Adrenal gland (tissue), 9 donors: ENCODE measurements at regions not wholly inside any gene's neighbourhood (a gene's known extent, or its start where the extent isn't known, plus 50 kb on each side); places are given as distances from the start of the nearest gene placed in this dataset.

Experiments used
- DNase-seq, 7 donors: peaks; one replicate each; pipeline ENCODE4 v3.0.0-alpha.2; 2019 to 2020
- H3K27ac ChIP-seq, 5 donors: fragments of 200-600 bp; sonication (generic) in 4 of 5; 1 replicate in 3 of 5; 2 replicates in 2 of 5; pipeline versions ENCODE4 v1.5.1 to v1.8.0; 2016 to 2020; ENCODE audit warnings: mild to moderate bottlenecking in 1 of 5
- H3K27me3 ChIP-seq: fragments of 200-600 bp; 2 replicates; pipeline ENCODE4 v1.8.0; 2021
- H3K36me3 ChIP-seq, 2 donors: fragments of 200-600 bp; replicated peaks in 1 of 2; 1 replicate in 1 of 2; 2 replicates in 1 of 2; pipeline versions ENCODE4 v1.5.1 to v1.8.0; 2018 to 2022
- H3K4me1 ChIP-seq, 2 donors: fragments of 200-600 bp; replicated peaks in 1 of 2; 1 replicate in 1 of 2; 2 replicates in 1 of 2; pipeline versions ENCODE4 v1.5.1 to v1.8.0; 2018 to 2021
- H3K4me3 ChIP-seq, 4 donors: fragments of 200-600 bp; sonication (generic) in 3 of 4; one replicate each; pipeline ENCODE4 v1.5.1; 2016 to 2018
- H3K9me3 ChIP-seq, 3 donors: fragments of 200-600 bp; sonication (generic) in 1 of 3; replicated peaks in 1 of 3; 1 replicate in 2 of 3; 2 replicates in 1 of 3; pipeline versions ENCODE4 v1.5.1 to v1.8.0; 2016 to 2021
- CTCF ChIP-seq, 6 experiments: fragments of 450-650 bp in 4 of 6; fragments of 200-600 bp in 2 of 6; sonication (generic) in 1 of 6; IDR thresholded peaks; 1 replicate in 5 of 6; 2 replicates in 1 of 6; pipeline versions ENCODE4 v1.5.1 to v1.8.0; 2016 to 2021; ENCODE audit warnings: antibody characterized with exemption in 6 of 6, mild to moderate bottlenecking in 2 of 6, moderate library complexity in 1 of 6
- POLR2A ChIP-seq, 2 donors: fragments of 450-650 bp; IDR thresholded peaks; one replicate each; pipeline ENCODE4 v1.6.1; 2017; ENCODE audit warnings: antibody characterized with exemption in 2 of 2, mild to moderate bottlenecking in 2 of 2, moderate library complexity in 1 of 2
- WGBS, 4 donors: extraction: QIAGEN DNeasy Blood & Tissue Kit in 2 of 4; methylation state at CpG; one replicate each; pipeline versions ENCODE4 v1.1.5 to v1.1.7; 2013 to 2017; 5-methylcytosine and 5-hydroxymethylcytosine counted together
- intact Hi-C, 2 donors: fragments of 100-400 bp; cut with DNase I; formaldehyde crosslinking; loops; one replicate each; pipeline versions ENCODE4 v1.14.1 to v1.15.0; 2022 to 2023
- donor health status: healthy with polysubstance abuse.
- donor health status: Bipolar disorder and iron deficiency.
- donor health status: DM: yes; HTN: yes; CAD: no.
- donor health status: DM: no; HTN: no; CAD: no.
- donor health status: DM: no; HTN: no; CAD: no.

GRCh38 chr5:87007737-87008136, 259.9 kb upstream of the RASA1 start:
- TF ChIP-seq CTCF (IDR thresholded peaks at IDR 0.05) (no peak), POLR2A (IDR thresholded peaks at IDR 0.05) (no peak)

GRCh38 chr5:87008751-87009560, 258.7 kb upstream of the RASA1 start:
- H3K9me3 ChIP-seq = no peaks in the 10 kb centered on the region
- WGBS, 4 donors = 54 to 61% (median 58%) methylated on average over 5 of the region's 5 CpGs
- no peaks in the 10 kb centered on the region for H3K36me3 ChIP-seq
- no peaks in the 10 kb centered on the region for H3K27me3 ChIP-seq
- no peak for TF ChIP-seq POLR2A (IDR thresholded peaks at IDR 0.05)
- no peak for TF ChIP-seq CTCF (IDR thresholded peaks at IDR 0.05)
- no peak overlapping the region for H3K4me3 ChIP-seq
- no peak overlapping the region for H3K27ac ChIP-seq
- no peak for DNase-seq
- no peaks in the 10 kb centered on the region for H3K4me1 ChIP-seq
- intact Hi-C loops = no loop called here

More at GRCh38 chr5:87007737-87008136, 259.9 kb upstream of the RASA1 start:
- DNase-seq = no peak
- intact Hi-C loops = no loop called here
- Histone ChIP-seq H3K4me3 (no peak overlapping the region), H3K9me3 (no peaks in the 10 kb centered on the region), H3K4me1 (no peaks in the 10 kb centered on the region), H3K36me3 (no peaks in the 10 kb centered on the region), H3K27me3 (no peaks in the 10 kb centered on the region), H3K27ac (no peak overlapping the region)

- intact Hi-C loops = no loop called here
- H3K4me3 ChIP-seq = no peak overlapping the region
- no peak for TF ChIP-seq CTCF (IDR thresholded peaks at IDR 0.05)
- no peaks in the 10 kb centered on the region for H3K36me3 ChIP-seq
- no peak overlapping the region for H3K27ac ChIP-seq
- peaks cover 4 to 7% of the 10 kb centered on the region in 2 donors for H3K4me1 ChIP-seq
- no peaks in the 10 kb centered on the region for H3K9me3 ChIP-seq
- WGBS, 4 donors = 39 to 47% (median 43%) methylated on average over 3 of the region's 3 CpGs
- no peaks in the 10 kb centered on the region for H3K27me3 ChIP-seq
- no peak for DNase-seq
Measured at GRCh38 chr5:87010736-87011135, 256.9 kb upstream of the RASA1 start.

GRCh38 chr5:87015901-87016300, 251.8 kb upstream of the RASA1 start:
- WGBS, 4 donors = 8 to 28% (median 16%) methylated on average over 1 of the region's 1 CpG
- DNase-seq = no peak
- TF ChIP-seq CTCF (IDR thresholded peaks at IDR 0.05) (no peak), POLR2A (IDR thresholded peaks at IDR 0.05) (no peak)
- no peak overlapping the region for H3K27ac ChIP-seq
- H3K4me1 ChIP-seq = peaks cover 13 to 20% of the 10 kb centered on the region in 2 donors
- no peaks in the 10 kb centered on the region for H3K9me3 ChIP-seq
- intact Hi-C loops = no loop called here
- H3K4me3 ChIP-seq = no peak overlapping the region
- H3K36me3 ChIP-seq = no peaks in the 10 kb centered on the region
- no peaks in the 10 kb centered on the region for H3K27me3 ChIP-seq
